PC-9 (cell line): ENCODE measurements at regions not wholly inside any gene's neighbourhood (a gene's known extent, or its start where the extent isn't known, plus 50 kb on each side); places are given as distances from the start of the nearest gene placed in this dataset.
A peak's percentile ranks its signal among the peaks of the same experiment; 100 is the strongest.

ENCODE experiments used
- BruUV-seq: library from RNA; stranded (reverse); fragments of 400-500 nt; replicated peaks from 2 replicates; lab custom pipeline; 2021; lab: Mats Ljungman, UMichigan
- CTCF ChIA-PET: fragments of 300-600 bp; sonication (Branson Sonifier 250); formaldehyde crosslinking; loops from one replicate; lab custom pipeline; 2022; ENCODE audit warnings: antibody characterized with exemption; lab: Charles Lee
- POLR2A ChIA-PET: fragments of 300-600 bp; sonication (Branson Sonifier 250); formaldehyde crosslinking; loops from one replicate; lab custom pipeline; 2022; ENCODE audit warnings: antibody characterized with exemption; ENCODE audit not compliant: unreplicated experiment; lab: Charles Lee
- DNase-seq, 2 experiments: peaks; one replicate each; pipeline versions ENCODE4 v3.0.0 to v3.0.0-alpha.2; 2015 to 2022; ENCODE audit warnings: mixed read lengths in 1 of 2
- H2AFZ ChIP-seq: fragments of 200-600 bp; sonication (generic); 2 replicates; pipeline ENCODE4 v1.8.1; 2017; ENCODE audit warnings: antibody characterized with exemption
- H3F3A ChIP-seq: fragments of 200-600 bp; sonication (generic); 2 replicates; pipeline ENCODE4 v1.8.1; 2017; ENCODE audit warnings: antibody characterized with exemption, mild to moderate bottlenecking, low read depth; ENCODE audit not compliant: insufficient read depth
- H3K27ac ChIP-seq: fragments of 200-600 bp; sonication (generic); 2 replicates; pipeline ENCODE4 v1.6.1; 2016; ENCODE audit warnings: mixed run types
- H3K27me3 ChIP-seq: fragments of 200-600 bp; sonication (generic); 2 replicates; pipeline ENCODE4 v1.6.1; 2016; ENCODE audit warnings: low read depth, mixed run types; ENCODE audit not compliant: insufficient read depth
- H3K36me3 ChIP-seq: fragments of 200-600 bp; sonication (generic); 2 replicates; pipeline ENCODE4 v1.6.1; 2016; ENCODE audit warnings: low read depth, mixed run types
- H3K4me1 ChIP-seq: fragments of 200-600 bp; sonication (generic); replicated peaks from 2 replicates; pipeline ENCODE4 v1.6.1; 2016; ENCODE audit warnings: mixed run types; ENCODE audit not compliant: insufficient read depth
- H3K4me2 ChIP-seq: fragments of 200-600 bp; sonication (generic); 2 replicates; pipeline ENCODE4 v1.6.1; 2017; ENCODE audit warnings: mixed run types
- H3K4me3 ChIP-seq: fragments of 200-600 bp; sonication (generic); 2 replicates; pipeline ENCODE4 v1.6.1; 2016; ENCODE audit warnings: mixed run types
- H3K79me2 ChIP-seq: fragments of 200-600 bp; sonication (generic); 2 replicates; pipeline ENCODE4 v1.6.1; 2017; ENCODE audit warnings: low read depth, mixed run types
- H3K9me2 ChIP-seq: fragments of 200-600 bp; sonication (generic); 2 replicates; pipeline ENCODE4 v1.8.1; 2017; ENCODE audit warnings: mild to moderate bottlenecking; ENCODE audit not compliant: insufficient read depth
- H3K9me3 ChIP-seq: fragments of 200-600 bp; sonication (generic); 2 replicates; pipeline ENCODE4 v1.8.1; 2016; ENCODE audit warnings: low read depth; ENCODE audit not compliant: insufficient read depth
- H4K20me1 ChIP-seq: fragments of 200-600 bp; sonication (generic); 2 replicates; pipeline ENCODE4 v1.8.1; 2017; ENCODE audit not compliant: insufficient read depth
- CTCF ChIP-seq: fragments of 200-600 bp; sonication (generic); conservative IDR thresholded peaks from 2 replicates; pipeline ENCODE4 v1.6.1; 2017; ENCODE audit warnings: mixed run types, antibody characterized with exemption, mild to moderate bottlenecking, moderate library complexity
- EZH2 ChIP-seq: fragments of 200-600 bp; sonication (generic); IDR thresholded peaks from 2 replicates; pipeline ENCODE4 v1.8.0; 2017; ENCODE audit warnings: antibody characterized with exemption, low read depth
- intact Hi-C: fragments of 100-400 bp; cut with micrococcal nuclease; formaldehyde crosslinking; loops from one replicate; pipeline ENCODE4 v1.10.0; 2022; ENCODE audit not compliant: unreplicated experiment

DNA sequence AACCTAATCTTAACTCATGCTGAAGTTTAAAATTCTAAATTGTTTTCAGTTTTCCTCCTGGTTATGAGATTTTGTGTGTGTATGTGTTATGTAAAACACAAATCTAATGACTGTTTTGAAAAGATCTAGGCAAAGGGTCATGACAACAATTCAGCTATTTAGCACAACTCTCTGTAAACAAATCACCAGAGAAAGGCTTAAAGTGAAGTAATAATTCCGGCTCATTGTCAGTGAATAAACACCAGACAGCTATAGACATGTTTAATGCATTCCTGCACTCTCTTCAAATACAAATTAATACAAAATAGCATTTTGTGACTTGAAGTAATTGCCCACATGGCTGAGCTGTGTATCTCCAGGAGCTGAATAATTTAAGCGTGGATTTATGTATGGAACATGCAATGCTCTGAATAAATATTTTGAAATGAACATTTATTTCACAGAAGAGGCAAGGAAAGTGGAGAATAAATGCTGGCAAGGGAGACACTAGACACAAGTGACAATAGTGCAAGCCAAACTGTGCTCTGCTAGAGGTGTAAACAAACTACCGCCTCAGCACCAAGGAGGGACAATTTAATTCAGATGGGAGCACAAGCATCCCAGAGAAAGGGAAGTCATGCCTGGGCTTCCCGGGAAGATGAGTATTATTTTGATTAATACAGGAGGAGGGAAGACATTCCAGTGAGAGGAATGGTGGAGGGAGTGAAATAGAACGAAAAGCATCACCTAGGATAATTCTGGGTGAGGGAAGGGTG lies 133.6 kb upstream of the XPO1 start:
- POLR2A ChIA-PET, result interaction anchor here (0.6 to 0.7 kb wide), 2 partner anchors 9 to 152 kb away, joined by 3 to 6 read pairs; no protein-coding TSS in a partner anchor
- H3K4me3 ChIP-seq, result peak overlapping the region; percentile 46
- peaks cover 34% of the 10 kb centered on the region for H3K4me1 ChIP-seq

GRCh38 chr2:61670591-61671501 lies 132.7 kb upstream of the XPO1 start:
- ChIA-PET CTCF (no interaction called here), POLR2A (interaction anchor here (0.6 to 0.7 kb wide), 3 partner anchors 53 to 550 kb away, joined by 3 to 12 read pairs (median 3); no protein-coding TSS in a partner anchor)
- TF ChIP-seq CTCF, result no peak
- no peak for TF ChIP-seq EZH2
- H3K27ac ChIP-seq, result peak overlapping the region; percentile 98
- H3K4me3 ChIP-seq, result peak overlapping the region; percentile 46
- peak overlapping the region; percentile 63 for H2AFZ ChIP-seq
- peaks cover 34% of the 10 kb centered on the region for H3K4me1 ChIP-seq
- H3K79me2 ChIP-seq, result no peaks in the 10 kb centered on the region
- H3K36me3 ChIP-seq, result no peaks in the 10 kb centered on the region
- peak overlapping the region; percentile 84 for H3K4me2 ChIP-seq
- no peaks in the 10 kb centered on the region for H3K9me3 ChIP-seq
- no peaks in the 10 kb centered on the region for H3K27me3 ChIP-seq
- intact Hi-C loops, result no loop called here
- H3F3A ChIP-seq, result peaks cover 29% of the 10 kb centered on the region
- H4K20me1 ChIP-seq, result no peaks in the 10 kb centered on the region
- BruUV-seq, result no TSS peak
- no peaks in the 10 kb centered on the region for H3K9me2 ChIP-seq
- peak; percentile 33 to 93 for DNase-seq

More for the DNA sequence above, 133.6 kb upstream of the XPO1 start:
- Histone ChIP-seq H2AFZ (peak overlapping the region; percentile 63), H3K79me2 (no peaks in the 10 kb centered on the region), H3K4me2 (peak overlapping the region; percentile 84), H4K20me1 (no peaks in the 10 kb centered on the region), H3K27me3 (no peaks in the 10 kb centered on the region), H3K9me2 (no peaks in the 10 kb centered on the region), H3K36me3 (no peaks in the 10 kb centered on the region), H3K9me3 (no peaks in the 10 kb centered on the region), H3F3A (peaks cover 29% of the 10 kb centered on the region), H3K27ac (peak overlapping the region; percentile 98)
- CTCF ChIA-PET, result no interaction called here
- peak in 1 of 2 experiments; percentile 81 for DNase-seq
- intact Hi-C loops, result no loop called here
- TF ChIP-seq CTCF, result no peak
- TF ChIP-seq EZH2, result no peak
- no TSS peak for BruUV-seq

DNA sequence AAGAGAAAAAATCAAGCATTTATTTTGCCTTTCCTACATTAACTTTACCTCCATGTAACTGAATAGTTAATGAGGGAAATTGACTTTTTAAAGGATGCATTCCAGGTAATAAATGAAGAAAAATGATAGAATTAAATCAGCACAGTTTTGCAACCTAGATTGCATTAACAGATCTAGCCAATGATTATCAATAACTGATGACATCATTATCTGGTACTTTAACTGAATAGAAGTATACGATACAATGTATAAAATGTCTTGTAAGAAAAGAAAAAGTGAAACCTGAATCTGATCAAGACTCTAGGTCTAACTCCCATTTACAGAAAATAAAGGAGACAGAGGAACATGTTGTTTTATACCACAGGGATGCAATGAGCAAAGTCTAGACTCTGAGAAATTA lies 126.0 kb upstream of the XPO1 start:
- no peaks in the 10 kb centered on the region for H3F3A ChIP-seq
- ChIA-PET POLR2A (no interaction called here), CTCF (no interaction called here)
- H3K9me2 ChIP-seq, result no peaks in the 10 kb centered on the region
- H2AFZ ChIP-seq, result no peak overlapping the region
- H4K20me1 ChIP-seq, result no peaks in the 10 kb centered on the region
- no peaks in the 10 kb centered on the region for H3K36me3 ChIP-seq
- peaks cover 7% of the 10 kb centered on the region; the same call in 1 of the 2 replicates for H3K4me1 ChIP-seq
- no peaks in the 10 kb centered on the region for H3K9me3 ChIP-seq
- no TSS peak for BruUV-seq
- no peaks in the 10 kb centered on the region for H3K79me2 ChIP-seq
- H3K27me3 ChIP-seq, result no peaks in the 10 kb centered on the region
- no peak overlapping the region for H3K4me3 ChIP-seq
- H3K27ac ChIP-seq, result no peak overlapping the region
- DNase-seq, result no peak
- H3K4me2 ChIP-seq, result no peak overlapping the region
- intact Hi-C loops, result no loop called here
- TF ChIP-seq CTCF, result no peak
- no peak for TF ChIP-seq EZH2
